ENCODE measurements at regions not wholly inside any gene's neighbourhood (a gene's known extent, or its start where the extent isn't known, plus 50 kb on each side); places are given as distances from the start of the nearest gene placed in this dataset.

DNA sequence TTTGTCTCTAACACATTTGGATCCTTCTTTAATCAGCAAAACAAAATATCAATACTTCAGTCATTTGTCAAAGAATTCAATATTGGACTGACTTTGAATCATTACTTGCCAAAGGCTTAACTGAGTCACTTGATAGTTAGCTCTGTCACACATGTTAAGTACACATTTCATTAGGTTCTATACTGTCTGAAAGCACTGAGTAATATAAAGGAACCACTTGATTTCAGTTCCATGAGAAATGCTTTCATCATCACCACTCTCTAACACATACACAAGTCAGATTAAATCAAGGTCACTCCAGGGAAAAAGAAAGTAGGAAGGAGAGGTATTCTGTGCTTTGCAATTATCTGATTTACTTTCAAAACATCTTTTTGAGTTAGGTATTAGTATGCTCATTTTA is 1233.1 kb downstream of the C4orf33 start:
- DNase-seq (ENCODE audit: low read depth) = no peak
- no peak overlapping the region for H3K4me3 ChIP-seq (ENCODE audit: low read depth, low read length)
- no peak for TF ChIP-seq CTCF (IDR thresholded peaks at IDR 0.05; ENCODE audit: insufficient read depth, low read length)

DNA sequence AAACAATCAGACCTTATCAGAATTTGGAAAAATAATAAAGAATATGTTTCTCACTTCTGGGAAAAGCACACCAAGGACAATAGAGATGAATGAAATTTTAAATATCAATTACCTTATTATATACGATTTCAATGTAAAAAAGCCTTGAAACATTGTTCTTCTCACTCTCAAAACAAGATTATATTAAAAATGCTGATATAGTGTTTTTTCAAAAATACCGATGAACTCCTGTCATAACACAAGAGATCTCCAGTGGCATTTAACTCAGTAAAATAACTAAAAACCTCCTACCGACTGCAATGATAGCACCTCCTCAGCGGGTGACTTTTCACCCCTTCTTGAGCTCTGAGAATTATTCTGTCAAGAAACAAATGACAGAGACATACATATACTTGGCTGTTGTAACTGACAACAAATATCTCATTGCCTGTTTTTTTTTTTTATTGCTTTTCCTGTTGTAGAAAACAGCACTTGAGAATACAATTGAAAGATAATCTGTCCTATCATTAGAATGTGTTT is 1237.3 kb downstream of the C4orf33 start:
- DNase-seq (ENCODE audit: low read depth) = no peak
- no peak overlapping the region for H3K4me3 ChIP-seq (ENCODE audit: low read depth, low read length)
- TF ChIP-seq CTCF (IDR thresholded peaks at IDR 0.05; ENCODE audit: insufficient read depth, low read length) = no peak

DNA sequence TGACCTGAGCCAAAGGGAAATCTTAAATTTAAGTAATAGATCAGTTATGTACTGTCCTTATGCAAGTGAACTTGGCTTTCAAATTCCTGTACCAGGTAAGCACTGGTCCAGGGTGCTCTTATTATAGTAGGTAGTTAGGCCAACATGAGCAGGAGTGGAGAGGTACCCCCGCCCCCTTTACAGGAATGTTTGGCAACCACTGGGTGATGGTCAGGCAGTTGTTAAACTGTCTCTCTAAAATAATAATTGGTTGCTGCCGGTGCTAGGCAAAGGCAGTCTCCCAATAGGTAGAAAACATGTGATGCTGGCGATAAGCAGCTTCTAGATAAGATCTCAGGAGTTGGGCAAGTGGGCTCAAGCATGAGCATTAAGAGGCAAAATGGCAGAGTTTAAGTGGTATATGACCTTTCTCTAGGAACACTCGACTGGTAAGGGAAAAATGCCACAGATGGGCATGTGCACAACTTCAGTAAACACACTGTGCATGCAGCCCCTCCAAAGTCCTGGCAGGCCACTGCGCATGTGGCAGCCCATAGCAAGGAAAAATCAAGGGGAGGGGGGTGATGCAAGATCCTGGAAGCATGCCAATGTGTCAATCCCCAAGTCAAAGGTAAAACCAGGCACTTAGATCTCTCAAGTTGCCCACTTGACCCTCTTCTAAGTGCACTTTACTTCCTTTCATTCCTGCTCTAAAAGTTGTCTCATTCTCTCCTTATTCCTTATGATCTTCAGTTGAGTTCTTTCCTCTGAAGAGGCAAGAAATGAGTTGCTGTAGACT is 1239.7 kb downstream of the C4orf33 start:
- DNase-seq (ENCODE audit: low read depth) = no peak
- no peak overlapping the region for H3K4me3 ChIP-seq (ENCODE audit: low read depth, low read length)
- no peak for TF ChIP-seq CTCF (IDR thresholded peaks at IDR 0.05; ENCODE audit: insufficient read depth, low read length)

DNA sequence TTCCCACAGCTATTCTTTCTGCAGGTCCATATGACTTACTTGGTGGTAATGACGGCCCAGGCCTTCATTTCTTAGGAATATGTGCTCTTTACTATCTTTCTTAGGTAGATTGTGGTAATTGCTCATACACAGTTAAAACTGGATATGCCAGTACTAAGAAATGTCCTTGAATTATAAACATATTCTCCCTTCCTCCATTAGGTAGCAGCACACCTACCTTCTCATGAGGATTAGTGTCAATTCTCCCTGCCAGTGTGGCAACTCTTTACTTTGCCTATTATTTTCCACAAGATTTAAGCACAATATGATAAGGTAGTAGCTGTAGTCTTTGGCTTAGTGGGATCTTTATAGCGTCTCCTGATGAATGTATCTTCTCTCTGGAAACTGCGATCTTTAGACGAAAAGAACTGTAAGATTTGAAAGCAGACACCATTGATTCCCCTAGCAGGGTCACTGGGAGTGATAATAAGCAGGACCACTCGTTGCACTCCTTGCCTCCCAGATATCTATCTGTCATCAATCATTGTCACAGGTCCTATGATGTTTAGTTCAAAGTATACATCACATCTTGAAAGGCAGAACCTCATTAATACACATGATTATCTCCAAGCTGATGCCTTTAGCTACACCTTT is 1240.7 kb downstream of the C4orf33 start:
- DNase-seq (ENCODE audit: low read depth) = peak; percentile 51
- peak; percentile 65 for TF ChIP-seq CTCF (IDR thresholded peaks at IDR 0.05; ENCODE audit: insufficient read depth, low read length)
- H3K4me3 ChIP-seq (ENCODE audit: low read depth, low read length) = no peak overlapping the region

- DNase-seq (ENCODE audit: low read depth) = no peak
- H3K4me3 ChIP-seq (ENCODE audit: low read depth, low read length) = no peak overlapping the region
- no peak for TF ChIP-seq CTCF (IDR thresholded peaks at IDR 0.05; ENCODE audit: insufficient read depth, low read length)
These were observed 1242.9 kb downstream of the C4orf33 start for GRCh38 chr4:130338851-130339250.

DNA sequence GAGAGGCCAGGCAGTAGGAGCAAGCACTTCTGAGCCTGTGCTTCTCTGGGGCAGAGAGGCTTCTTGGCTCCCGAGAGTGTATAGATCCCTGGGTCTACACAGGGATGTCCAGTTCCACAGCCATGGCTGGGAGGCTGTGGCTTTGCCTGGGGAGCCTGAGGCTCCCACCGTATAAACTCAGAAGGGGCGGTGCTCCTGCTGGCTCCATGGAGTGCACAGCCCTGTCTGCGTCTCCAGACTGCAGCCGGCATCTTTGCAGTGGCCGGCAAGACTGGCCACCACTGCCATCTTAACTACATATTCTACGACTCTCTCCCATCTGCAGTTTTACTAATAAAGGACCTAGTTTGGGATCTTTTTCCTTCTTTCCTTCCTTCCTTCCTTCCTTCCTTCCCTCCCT is 1253.8 kb downstream of the C4orf33 start:
- TF ChIP-seq CTCF (IDR thresholded peaks at IDR 0.05; ENCODE audit: insufficient read depth, low read length) = no peak
- no peak overlapping the region for H3K4me3 ChIP-seq (ENCODE audit: low read depth, low read length)
- DNase-seq (ENCODE audit: low read depth) = no peak
